VCaP (cell line): ENCODE measurements at regions not wholly inside any gene's neighbourhood (a gene's known extent, or its start where the extent isn't known, plus 50 kb on each side); places are given as distances from the start of the nearest gene placed in this dataset.

Experiments used
- H3K27ac ChIP-seq: fragments of 450-650 bp; 2 replicates; pipeline ENCODE4 v1.5.1; 2017
- CTCF ChIP-seq: fragments of 450-650 bp; conservative IDR thresholded peaks from 2 replicates; pipeline ENCODE4 v1.5.1; 2017; ENCODE audit warnings: mild to moderate bottlenecking, moderate library complexity

- no peak overlapping the region for H3K27ac ChIP-seq
- no peak for TF ChIP-seq CTCF
These were observed 52.5 kb upstream of the PDE8B start for GRCh38 chr5:77157732-77158532.

GRCh38 chr5:77156379-77156778 is 54.1 kb upstream of the PDE8B start:
- no peak for TF ChIP-seq CTCF
- H3K27ac ChIP-seq = no peak overlapping the region

- TF ChIP-seq CTCF = no peak
- H3K27ac ChIP-seq = no peak overlapping the region
These were observed 55.2 kb upstream of the PDE8B start for GRCh38 chr5:77155179-77155785.

GRCh38 chr5:77152441-77152840 is 58.0 kb upstream of the PDE8B start:
- no peak overlapping the region for H3K27ac ChIP-seq
- TF ChIP-seq CTCF = no peak

GRCh38 chr5:77151501-77151900 is 59.0 kb upstream of the PDE8B start:
- no peak overlapping the region for H3K27ac ChIP-seq
- no peak for TF ChIP-seq CTCF

- no peak overlapping the region for H3K27ac ChIP-seq
- TF ChIP-seq CTCF = no peak
These were observed 59.8 kb upstream of the ZBED3 start for GRCh38 chr5:77146896-77147295.

- no peak for TF ChIP-seq CTCF
- H3K27ac ChIP-seq = no peak overlapping the region
These were observed 58.6 kb upstream of the ZBED3 start for GRCh38 chr5:77145666-77146065.
